ENCODE measurements at regions not wholly inside any gene's neighbourhood (a gene's known extent, or its start where the extent isn't known, plus 50 kb on each side); places are given as distances from the start of the nearest gene placed in this dataset.

- DNase-seq (ENCODE audit: low read depth) (peak; percentile 98), FAIRE-seq (peak; percentile 93)
- H3K36me3 Mint-ChIP-seq (ENCODE audit: low read depth, unreplicated experiment): no peaks in the 10 kb centered on the region
- Histone ChIP-seq H2AFZ (ENCODE audit: low read depth, low read length) (peak overlapping the region; percentile 32), H3K36me3 (ENCODE audit: insufficient read depth, low read length) (no peaks in the 10 kb centered on the region), H3K4me2 (ENCODE audit: low read length) (peak overlapping the region; percentile 59), H3K27ac (ENCODE audit: low read depth, low read length) (peak overlapping the region; percentile 83), H3K9ac (ENCODE audit: low read length) (peak overlapping the region; percentile 68), H4K20me1 (ENCODE audit: insufficient read depth, low read length) (no peaks in the 10 kb centered on the region), H3K4me3 (ENCODE audit: insufficient read depth, low read depth, low read length) (no peak overlapping the region), H3K9me3 (ENCODE audit: insufficient read depth, low read depth, low read length) (peaks cover 4% of the 10 kb centered on the region), H3K4me1 (ENCODE audit: insufficient read depth, low read length) (peaks cover 21% of the 10 kb centered on the region), H3K79me2 (ENCODE audit: insufficient read depth, low read length) (no peaks in the 10 kb centered on the region), H3K27me3 (ENCODE audit: insufficient read depth, low read length) (peaks cover 6% of the 10 kb centered on the region)
- H3K27me3 Mint-ChIP-seq (ENCODE audit: low read depth, unreplicated experiment): peaks cover 21% of the 10 kb centered on the region
- peak overlapping the region; percentile 41 for H3K27ac Mint-ChIP-seq (ENCODE audit: unreplicated experiment)
- TF ChIP-seq EZH2 (IDR thresholded peaks at IDR 0.05; ENCODE audit: insufficient read depth, low read length) (no peak), CTCF (IDR thresholded peaks at IDR 0.05; ENCODE audit: insufficient read depth, low read depth, low read length) (no peak)
- H3K4me3 Mint-ChIP-seq (ENCODE audit: unreplicated experiment): no peak overlapping the region
- peaks cover 2% of the 10 kb centered on the region for H3K9me3 Mint-ChIP-seq (ENCODE audit: unreplicated experiment)
- peaks cover 14% of the 10 kb centered on the region for H3K4me1 Mint-ChIP-seq (ENCODE audit: low read depth, unreplicated experiment)
These were observed 370.6 kb upstream of the PROK2 start for GRCh38 chr3:72155391-72156064.

- Histone ChIP-seq H3K4me2 (ENCODE audit: low read length) (peak overlapping the region; percentile 59), H2AFZ (ENCODE audit: low read depth, low read length) (peak overlapping the region; percentile 32), H3K9ac (ENCODE audit: low read length) (peak overlapping the region; percentile 68), H4K20me1 (ENCODE audit: insufficient read depth, low read length) (no peaks in the 10 kb centered on the region), H3K27me3 (ENCODE audit: insufficient read depth, low read length) (peaks cover 3% of the 10 kb centered on the region), H3K27ac (ENCODE audit: low read depth, low read length) (peak overlapping the region; percentile 83), H3K36me3 (ENCODE audit: insufficient read depth, low read length) (no peaks in the 10 kb centered on the region), H3K9me3 (ENCODE audit: insufficient read depth, low read depth, low read length) (peaks cover 4% of the 10 kb centered on the region), H3K79me2 (ENCODE audit: insufficient read depth, low read length) (no peaks in the 10 kb centered on the region), H3K4me3 (ENCODE audit: insufficient read depth, low read depth, low read length) (no peak overlapping the region), H3K4me1 (ENCODE audit: insufficient read depth, low read length) (peaks cover 21% of the 10 kb centered on the region)
- Mint-ChIP-seq H3K27me3 (ENCODE audit: low read depth, unreplicated experiment) (peaks cover 23% of the 10 kb centered on the region), H3K36me3 (ENCODE audit: low read depth, unreplicated experiment) (peaks cover 2% of the 10 kb centered on the region), H3K4me1 (ENCODE audit: low read depth, unreplicated experiment) (peaks cover 14% of the 10 kb centered on the region), H3K9me3 (ENCODE audit: unreplicated experiment) (peaks cover 2% of the 10 kb centered on the region), H3K27ac (ENCODE audit: unreplicated experiment) (peak overlapping the region; percentile 35), H3K4me3 (ENCODE audit: unreplicated experiment) (no peak overlapping the region)
- no peak for FAIRE-seq
- DNase-seq (ENCODE audit: low read depth): peak; percentile 43
- no peak for TF ChIP-seq CTCF (IDR thresholded peaks at IDR 0.05; ENCODE audit: insufficient read depth, low read depth, low read length)
- no peak for TF ChIP-seq EZH2 (IDR thresholded peaks at IDR 0.05; ENCODE audit: insufficient read depth, low read length)
These were observed 369.7 kb upstream of the PROK2 start for GRCh38 chr3:72154391-72155335.

All from astrocyte (in vitro differentiated cells and primary cell).